ENCODE measurements at regions not wholly inside any gene's neighbourhood (a gene's known extent, or its start where the extent isn't known, plus 50 kb on each side); places are given as distances from the start of the nearest gene placed in this dataset.
"Not testable (repeated sequence)": the region's sequence is repeated elsewhere in the genome, so short reads cannot be mapped to it uniquely, and the experiment has no call there.

DNA sequence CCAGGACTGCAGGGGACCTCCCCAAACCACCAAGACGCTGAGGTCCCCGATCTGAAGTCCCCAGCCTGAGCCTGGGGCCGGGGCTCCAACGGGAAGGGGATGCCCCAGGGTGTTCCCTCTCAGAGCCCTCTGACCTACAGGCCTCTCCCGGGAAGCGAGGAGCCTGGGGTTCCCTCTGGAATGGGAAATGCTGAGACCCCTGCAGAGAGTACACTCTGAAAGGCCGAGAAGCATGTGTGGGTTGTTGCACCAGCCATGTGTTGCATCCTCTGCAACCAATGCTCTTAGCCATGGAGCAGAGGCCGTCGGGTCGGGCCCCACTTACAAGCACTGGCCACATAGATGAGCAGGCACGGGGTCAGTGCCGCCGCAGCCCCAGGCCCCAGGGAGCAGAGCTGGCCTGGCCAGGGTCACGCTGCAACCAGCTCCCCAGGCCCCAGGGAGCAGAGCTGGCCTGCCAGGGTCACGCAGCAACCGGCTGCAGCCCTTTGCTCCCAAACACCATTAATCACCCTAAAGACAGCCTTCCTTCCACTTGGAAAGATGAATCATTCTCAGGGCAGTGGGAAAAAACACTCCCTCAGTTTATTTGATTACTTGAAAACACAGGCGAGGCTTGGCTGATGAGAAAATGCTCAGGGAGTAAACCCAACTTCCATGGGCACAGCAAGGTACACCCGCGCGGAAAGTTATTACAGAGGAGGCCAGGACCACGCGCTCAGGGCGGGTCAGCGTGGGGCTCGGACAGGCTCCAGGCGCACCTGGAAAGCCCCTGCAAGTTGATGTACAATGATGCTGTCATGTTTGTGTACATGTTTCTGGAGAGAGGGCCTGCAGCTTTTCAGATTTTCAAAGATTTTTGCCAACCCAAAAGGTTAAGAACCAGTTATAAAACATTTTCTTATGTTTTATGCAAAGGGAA is 78.0 kb upstream of the AFDN start:
- no peak for DNase-seq (ENCODE audit: low read depth)

DNA sequence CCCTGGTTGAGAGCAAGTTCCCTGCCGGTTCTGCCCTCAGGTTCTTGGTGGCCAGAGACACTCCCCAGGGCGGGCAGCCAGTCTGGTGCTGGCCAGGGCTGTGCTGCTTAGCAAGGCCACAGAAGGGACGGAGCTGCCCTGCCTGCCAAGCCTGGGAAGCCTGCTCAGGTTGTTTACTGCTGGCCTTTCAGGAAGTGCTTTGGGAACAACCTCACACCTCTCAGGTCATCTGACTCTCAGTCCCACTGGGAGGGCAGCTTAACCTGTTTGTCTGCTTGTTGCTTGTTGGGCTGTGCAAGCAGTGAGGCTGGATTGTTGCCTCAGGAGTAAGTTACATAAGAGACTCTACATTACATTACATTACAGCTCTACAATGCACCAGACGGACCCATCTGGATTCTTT is 75.8 kb upstream of the AFDN start:
- DNase-seq (ENCODE audit: low read depth): no peak

DNA sequence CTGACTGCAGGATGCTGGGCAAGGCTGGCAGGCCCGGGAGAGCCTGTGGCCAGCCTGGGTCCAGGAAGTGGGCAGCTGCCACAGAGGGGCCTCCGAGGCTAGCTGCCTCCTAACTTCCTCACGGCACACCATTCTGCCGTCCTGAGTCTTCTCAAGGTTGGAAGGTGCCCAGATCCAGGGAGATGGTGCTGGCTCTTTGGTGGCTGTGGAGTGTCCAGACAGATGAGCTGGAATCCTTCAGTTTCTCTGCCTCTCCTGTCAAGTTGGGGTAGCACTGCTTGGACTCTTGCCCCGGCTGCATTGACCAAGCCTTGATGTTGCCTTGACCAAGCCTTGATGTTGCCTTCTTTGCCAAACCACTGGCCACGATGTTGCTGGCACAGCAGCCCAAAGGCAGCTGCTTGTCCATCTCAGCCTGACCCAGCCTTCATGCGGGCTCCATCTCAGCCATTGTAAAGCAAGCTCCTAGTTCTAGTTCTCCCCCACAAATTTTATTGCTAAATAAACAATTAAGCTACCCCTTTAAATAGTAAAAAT is 75.1 kb upstream of the AFDN start:
- DNase-seq (ENCODE audit: low read depth): no peak

DNA sequence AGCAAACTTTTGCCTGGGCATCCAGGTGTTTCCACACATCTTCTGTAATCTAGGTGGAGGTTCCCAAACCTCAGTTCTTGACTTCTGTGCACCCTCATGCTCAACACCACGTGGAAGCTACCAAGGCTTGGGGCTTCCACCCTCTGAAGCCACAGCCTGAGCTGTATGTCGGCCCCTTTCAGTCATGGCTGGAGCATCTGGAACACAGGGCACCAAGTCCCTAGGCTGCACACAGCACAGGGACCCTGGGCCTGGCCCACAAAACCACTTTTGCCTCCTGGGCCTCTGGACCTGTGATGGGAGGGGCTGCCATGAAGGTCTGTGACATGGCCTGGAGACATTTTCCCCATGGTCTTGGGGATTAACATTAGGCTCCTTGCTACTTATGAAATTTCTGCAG is 73.4 kb upstream of the AFDN start:
- DNase-seq (ENCODE audit: low read depth): not testable (repeated sequence)

DNA sequence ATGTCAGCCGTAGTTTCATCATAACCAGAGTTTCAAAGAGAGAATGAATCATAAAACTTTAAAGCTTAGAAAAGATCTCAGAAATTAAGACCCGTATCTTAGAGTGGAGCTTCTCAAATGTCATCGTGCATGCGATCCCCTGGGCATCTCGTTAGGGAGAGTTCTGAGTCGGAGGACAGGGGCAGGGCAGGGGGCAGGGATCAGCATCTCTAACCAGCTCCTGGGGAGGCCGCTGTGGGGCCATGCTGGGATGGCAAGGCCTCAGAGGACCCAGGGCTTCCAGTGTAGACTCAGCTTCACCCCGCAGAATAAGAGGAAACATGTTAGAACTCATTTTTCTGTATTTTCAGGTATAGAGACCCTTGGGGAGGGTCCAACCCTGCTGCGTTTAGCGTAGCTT is 72.0 kb upstream of the AFDN start:
- DNase-seq (ENCODE audit: low read depth): no peak

DNA sequence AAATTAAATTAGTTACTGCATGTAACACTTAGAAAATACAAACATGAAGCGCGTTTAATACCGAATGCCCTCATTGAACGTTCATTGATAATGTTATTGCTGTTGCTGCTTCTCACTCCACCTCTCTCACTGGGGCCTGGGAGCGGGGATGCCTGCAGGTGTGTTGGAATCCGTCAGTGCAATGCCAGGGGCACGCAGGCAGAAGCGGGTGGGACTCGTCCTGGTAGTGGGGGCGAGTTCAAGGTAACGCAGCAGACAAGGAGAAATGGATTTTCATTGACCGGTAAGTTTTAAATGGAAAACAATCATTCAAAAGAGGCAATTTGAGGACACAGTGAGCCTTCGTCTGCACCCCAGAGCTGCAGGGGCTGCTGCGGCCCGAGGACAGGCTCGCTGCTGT is 71.2 kb upstream of the AFDN start:
- no peak for DNase-seq (ENCODE audit: low read depth)

DNA sequence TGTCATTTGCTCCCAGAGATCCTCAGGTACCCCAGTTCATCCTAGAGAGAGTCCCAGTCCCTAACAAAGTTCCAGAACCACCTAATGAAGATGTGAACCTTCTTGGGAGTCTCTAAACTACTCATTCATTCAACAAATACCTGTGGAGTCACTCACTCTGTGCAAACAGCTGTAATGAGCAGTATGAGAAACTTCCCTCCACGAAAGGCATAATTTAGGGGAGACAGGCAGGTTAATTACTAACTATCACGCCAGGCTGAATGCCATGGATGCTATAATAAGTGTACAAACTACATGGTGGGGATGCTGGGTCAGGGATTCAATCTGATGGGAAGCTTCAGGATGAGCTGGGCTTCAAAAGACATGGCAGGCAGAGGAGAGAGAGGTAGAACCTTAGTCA is 70.1 kb upstream of the AFDN start:
- DNase-seq (ENCODE audit: low read depth): no peak

DNA sequence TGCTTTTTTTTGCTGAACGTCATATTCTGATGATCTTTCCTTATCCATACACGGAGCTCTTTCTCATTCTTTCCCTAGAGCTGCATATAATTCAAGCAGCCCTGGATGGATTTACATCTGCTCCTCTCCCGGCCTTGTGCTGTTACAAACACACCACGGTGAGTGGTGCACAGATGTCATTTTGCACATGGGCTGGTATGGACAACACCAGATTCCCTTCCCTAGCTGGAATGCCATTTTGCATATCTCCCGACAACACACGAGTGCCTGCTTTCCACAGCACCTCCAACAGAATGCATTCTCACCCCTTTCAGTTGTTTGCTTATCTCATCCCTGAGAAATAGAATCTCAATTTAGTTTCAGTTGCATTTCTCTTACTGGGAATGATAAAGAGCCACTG is 69.5 kb upstream of the AFDN start:
- DNase-seq (ENCODE audit: low read depth): no peak

DNA sequence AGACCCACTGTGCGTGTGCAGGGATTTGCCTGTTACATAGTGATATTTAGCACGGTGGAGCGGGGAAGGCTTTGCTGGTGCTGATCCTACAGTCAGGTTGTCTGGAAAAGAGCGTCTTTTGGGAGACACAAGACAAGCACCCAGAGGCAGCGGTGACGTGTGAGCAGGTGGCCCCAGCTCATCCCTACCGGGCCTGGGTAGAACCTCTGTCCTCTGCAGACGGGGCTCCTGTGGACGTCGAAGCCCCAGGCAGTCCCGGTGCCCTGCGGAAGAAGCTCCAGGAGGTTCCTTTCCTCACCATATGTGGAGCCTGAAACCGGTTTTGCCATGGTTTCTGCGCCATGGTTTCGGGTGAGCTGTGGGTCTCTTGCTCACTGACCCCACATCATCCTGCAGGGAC is 68.9 kb upstream of the AFDN start:
- no peak for DNase-seq (ENCODE audit: low read depth)

DNA sequence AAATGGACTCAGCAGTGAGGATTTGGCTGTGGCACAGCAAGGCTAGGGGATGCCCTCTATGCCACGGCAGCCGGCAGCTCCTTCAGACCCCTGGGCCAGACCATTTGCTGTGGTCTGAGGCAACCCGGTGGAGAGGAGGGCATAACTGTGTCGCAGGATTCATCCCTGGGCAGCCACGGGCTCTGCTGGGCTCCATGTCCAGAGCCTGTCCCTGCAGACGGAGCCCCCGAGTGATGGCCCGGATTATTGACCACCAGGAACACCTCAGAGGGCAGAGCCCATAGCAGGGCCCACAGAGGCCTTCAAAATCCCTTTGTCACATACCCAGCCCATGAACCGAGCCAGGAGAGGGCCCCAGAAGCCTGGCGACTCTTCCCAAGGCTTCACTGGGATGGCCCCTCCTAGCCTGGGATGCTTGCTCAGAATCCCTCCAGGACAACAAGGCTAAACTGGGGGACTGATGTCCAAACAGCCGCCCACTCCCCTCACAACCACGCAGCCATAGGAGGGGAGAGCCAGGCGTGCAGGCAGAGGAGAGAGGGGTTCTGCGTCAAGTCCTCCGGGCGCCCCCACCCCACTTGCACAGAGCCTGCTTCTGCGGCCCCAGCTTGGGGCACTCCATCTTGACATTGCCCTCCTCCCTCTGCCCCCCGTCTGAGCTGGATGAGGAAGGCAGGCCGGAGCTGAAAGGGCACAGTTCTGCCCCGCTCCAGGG is 68.2 kb upstream of the AFDN start:
- no peak for DNase-seq (ENCODE audit: low read depth)

DNA sequence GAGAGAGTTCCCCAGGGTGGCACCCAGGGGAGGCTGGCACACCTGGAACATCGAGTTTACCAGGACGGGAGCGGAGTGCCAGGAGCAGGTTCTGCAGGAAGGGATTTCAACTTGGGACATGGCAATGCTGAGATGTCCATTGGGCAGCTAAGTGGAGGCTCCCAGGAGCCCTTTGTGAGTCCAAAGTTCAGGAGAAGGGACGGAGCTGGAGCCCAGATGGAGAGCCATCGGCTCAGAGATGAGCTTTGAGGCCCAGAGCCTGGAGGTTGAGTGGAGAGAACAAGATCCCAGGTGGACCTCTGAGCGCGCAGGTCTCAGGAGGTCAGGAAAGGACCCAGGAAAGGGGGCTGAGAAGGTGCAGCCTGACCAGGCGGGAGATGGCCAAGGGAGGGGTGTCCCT is 67.5 kb upstream of the AFDN start:
- no peak for DNase-seq (ENCODE audit: low read depth)

DNA sequence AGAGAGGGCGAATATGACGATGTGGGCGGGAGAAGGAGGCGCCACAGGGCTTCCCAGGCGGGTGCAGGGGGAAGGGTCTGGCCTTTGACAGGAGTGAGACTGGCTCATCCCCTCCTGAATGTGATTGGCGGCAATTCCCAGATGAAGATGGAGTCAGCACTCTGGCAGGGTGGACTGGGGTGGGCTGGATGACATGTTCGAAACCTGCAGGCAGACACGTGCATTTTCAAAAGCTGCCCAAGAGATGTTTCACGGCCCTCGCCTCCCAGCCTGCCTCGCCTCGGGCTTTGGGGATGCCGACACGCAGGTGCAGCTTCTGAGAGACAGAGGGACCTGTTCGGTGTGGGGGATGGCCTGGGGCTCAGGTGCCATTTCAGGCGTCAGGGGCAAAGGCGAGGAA is 66.8 kb upstream of the AFDN start:
- DNase-seq (ENCODE audit: low read depth): no peak

DNA sequence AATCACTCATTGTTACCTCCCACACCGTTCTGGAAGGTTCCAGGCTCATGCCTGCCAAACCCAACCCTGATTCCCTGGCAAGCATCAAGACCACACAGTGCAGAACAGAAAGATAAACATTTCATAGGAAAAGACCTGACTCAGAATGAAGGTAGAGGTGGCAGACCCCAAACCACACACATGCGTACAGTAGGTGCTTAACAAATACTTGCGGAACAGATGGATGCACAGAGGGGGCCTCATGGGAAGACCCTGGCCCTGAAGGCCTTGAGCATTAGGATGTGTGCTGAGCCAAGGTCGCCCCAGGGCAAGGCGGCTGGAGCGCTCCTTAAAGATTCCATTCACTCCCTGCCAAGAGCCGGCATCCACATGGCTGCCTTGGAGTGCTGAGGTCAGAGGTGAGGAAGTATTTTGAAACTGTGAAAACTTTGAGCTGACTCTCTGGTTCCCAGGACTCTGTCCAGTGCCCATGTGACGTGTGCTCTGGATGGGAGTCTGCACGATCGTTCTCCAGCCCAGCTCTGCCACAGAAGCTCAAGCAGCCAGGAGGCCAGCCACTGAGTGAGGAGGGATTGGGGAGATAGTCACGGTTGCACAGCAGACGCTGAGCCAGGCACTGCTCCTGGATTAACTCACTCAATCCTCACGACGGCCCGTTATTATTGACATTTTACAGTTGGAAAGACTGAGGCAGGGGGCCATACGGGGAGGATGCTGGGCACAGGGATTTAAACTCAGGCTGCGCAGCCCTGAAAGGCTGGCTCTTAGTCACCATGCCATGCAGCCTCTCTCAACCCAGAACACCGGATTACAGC is 65.5 kb upstream of the AFDN start:
- DNase-seq (ENCODE audit: low read depth): peak; percentile 7

DNA sequence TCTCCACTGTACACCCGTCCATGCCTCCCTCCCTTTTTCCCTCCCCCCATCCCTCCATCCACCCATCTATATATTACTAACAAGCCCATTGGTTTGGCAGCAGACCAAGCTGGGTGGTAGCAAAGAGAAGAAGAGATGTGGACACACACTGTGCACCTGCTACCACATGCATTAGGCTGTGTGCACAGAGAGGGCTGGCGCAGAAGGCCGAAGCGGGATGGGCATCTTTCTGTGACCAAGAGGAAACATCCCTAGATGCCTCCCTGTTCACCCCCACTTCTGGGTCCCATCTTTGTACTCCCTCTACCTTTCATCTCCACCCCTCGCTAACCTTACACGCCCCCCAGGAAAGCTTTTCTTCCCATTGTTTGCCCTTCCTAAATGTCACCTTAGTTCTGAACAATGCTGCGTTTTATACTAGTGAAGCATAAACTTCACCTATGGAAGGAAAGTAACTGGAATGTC is 64.9 kb upstream of the AFDN start:
- no peak for DNase-seq (ENCODE audit: low read depth)

DNA sequence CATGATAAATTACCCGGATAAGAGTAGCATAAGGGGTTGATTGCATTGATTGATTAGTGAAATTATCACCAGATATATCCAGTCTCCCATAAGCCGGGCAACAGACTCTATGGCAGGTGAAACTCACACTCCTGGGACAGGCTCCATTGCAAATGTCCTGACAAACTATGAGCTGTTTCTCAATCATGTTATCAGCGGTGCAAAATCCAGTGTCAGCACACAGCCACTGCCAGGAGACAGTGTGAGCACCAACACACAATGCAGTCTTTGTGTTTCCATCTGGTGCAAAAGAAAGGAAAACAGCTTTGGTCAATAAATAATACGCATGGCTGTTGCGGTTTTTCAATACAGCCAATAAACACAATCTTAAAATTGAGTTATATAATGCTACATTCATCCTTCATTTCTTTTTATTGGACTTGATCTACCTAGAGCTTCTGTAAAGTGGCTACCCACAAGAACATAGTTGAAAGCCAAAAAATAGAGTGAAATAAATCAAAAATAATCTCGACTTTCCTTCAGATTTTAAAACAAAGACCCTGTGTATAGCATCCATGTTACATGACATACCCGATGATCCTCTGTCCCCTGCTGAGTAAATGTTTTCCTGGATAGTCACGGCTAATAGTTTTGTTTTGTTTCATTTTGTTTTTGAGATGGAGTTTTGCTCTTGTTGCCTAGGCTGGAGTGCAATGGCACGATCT is 64.3 kb upstream of the AFDN start:
- no peak for DNase-seq (ENCODE audit: low read depth)

DNA sequence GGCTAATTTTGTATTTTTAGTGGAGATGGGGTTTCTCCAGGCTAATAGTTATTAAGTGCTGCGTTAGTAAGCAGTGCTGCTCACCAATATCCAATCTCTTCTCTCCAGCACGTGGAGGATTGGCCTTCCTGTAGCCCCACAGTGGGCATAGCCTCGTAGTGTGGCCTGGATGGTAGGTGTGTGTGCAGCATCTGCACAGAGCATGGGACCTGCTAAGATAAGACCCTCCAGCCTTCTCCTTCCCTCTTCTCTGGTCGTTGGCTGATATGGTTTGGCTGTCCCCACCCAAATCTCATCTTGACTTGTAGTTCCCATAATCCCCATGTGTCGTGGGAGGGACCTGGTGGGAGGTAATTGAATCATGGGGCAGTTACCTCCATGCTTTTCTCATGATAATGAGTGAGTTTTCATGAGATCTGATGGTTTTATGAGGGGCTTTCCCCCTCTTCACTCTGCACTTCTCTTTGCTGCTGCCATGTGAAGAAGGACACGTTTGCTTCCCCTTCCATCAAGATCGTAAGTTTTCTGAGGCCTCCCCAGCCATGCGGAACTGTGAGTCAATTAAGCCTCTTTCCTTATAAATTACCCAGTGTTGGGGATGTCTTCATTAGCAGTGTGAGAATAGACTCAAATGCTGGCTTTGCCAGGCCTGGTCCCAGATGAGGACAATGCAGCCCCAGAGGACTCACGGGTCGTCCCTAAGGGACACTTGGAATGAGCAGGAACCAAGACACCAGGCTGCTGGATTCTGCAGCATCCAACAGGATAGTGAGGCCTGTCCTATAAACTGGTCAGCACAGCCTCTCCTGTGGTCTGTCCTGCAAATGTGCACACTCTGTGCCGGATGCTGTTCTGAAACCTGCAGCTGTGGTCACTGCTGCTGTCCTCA is 63.4 kb upstream of the AFDN start:
- no peak for DNase-seq (ENCODE audit: low read depth)

DNA sequence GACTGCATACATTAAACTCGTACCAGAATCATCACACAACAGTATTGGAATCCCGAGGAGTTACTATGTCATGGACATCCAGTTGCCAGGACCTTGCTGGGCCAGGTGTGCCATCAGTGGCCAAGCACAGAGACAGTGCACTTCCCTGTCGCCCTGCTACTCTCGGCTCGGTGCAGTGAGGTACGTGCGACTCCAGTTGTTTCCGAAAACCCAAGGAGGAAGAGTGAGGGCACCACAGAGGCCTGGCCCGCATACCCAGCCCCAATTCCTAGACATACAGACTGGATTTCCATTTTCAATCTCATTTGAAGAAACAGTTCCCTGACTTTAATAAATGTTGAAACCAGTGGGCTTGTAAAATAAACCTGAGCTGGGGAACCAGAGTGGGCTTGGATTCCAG is 62.5 kb upstream of the AFDN start:
- DNase-seq (ENCODE audit: low read depth): no peak

DNA sequence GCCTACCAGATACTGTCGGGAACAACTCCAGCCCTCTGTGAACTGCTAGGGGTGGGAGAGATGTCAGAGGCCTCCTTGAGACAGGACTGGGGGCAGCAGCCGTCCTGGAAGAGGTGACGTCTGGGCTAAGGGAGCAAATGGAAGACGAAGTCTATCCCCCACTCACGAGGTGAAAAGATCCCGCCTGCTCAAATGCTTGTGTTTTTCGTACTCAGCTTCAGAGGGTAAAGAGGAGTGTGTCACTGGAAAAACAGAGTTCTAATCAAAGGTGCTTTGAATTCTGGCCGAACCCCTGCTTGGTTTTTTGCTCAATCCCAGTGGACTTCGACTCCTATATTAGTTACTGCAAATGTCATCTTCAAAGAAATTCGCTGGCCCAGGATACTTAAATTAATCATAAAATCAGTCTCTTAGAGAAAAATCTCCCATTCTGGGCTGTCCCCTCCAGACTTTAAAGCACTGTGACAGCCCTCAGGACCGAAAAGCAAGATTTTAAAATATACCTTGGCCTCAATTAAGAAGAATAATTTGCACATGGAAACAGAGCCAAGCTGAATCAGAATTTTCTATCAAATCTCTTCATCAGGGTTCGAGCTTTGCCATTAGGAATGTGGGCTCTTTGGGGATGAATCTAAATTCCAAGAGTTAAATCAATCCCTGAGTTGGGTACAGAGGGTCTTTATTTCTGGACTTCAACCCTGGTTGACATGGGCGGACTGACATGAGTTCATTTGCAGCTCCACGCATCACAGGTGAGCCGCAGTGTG is 61.8 kb upstream of the AFDN start:
- DNase-seq (ENCODE audit: low read depth): no peak
